SK-N-SH (cell line): ENCODE measurements at regions not wholly inside any gene's neighbourhood (a gene's known extent, or its start where the extent isn't known, plus 50 kb on each side); places are given as distances from the start of the nearest gene placed in this dataset.

Source experiments
- CHD2 ChIP-seq: fragments of 150-350 bp; IDR thresholded peaks from 2 replicates; pipeline ENCODE4 v1.6.1; 2018; ENCODE audit warnings: low read length; ENCODE audit not compliant: partially characterized antibody
- EP300 ChIP-seq, 2 experiments: IDR thresholded peaks; 2 replicates each; pipeline versions ENCODE4 v1.4.0 to v1.6.1; 2012; ENCODE audit warnings: borderline replicate concordance in 1 of 2, low read depth in 1 of 2, low read length in 1 of 2
- EZH2phosphoT487 ChIP-seq: fragments of 200-600 bp; sonication (generic); IDR thresholded peaks from 2 replicates; pipeline ENCODE4 v1.6.1; 2017; ENCODE audit warnings: low read depth, mixed run types, mild to moderate bottlenecking, antibody characterized with exemption, moderate library complexity, borderline replicate concordance
- IRF3 ChIP-seq: fragments of 150-350 bp; IDR thresholded peaks from 2 replicates; pipeline ENCODE4 v1.6.1; 2016; ENCODE audit warnings: mild to moderate bottlenecking, low read depth, low read length
- JUND ChIP-seq: IDR thresholded peaks from 2 replicates; pipeline ENCODE4 v1.4.0; 2012
- POLR2AphosphoS5 ChIP-seq: IDR thresholded peaks from 2 replicates; pipeline ENCODE4 v1.6.1; 2012; ENCODE audit warnings: low read depth, low read length
- RAD21 ChIP-seq: IDR thresholded peaks from 2 replicates; pipeline ENCODE4 v1.6.1; 2012; ENCODE audit warnings: mild to moderate bottlenecking, low read length
- RFX5 ChIP-seq: IDR thresholded peaks from 2 replicates; pipeline ENCODE4 v1.6.1; 2012; ENCODE audit warnings: mild to moderate bottlenecking, improper control_type of control experiment, low read length
- TEAD4 ChIP-seq: IDR thresholded peaks from 2 replicates; pipeline ENCODE4 v1.4.0; 2012; ENCODE audit warnings: mild to moderate bottlenecking, borderline replicate concordance; ENCODE audit not compliant: insufficient read depth
- YY1 ChIP-seq: IDR thresholded peaks from 2 replicates; pipeline ENCODE4 v1.4.0; 2012; ENCODE audit warnings: low read depth, mild to moderate bottlenecking
- TF ChIP-seq, protein P1 (sequence below): fragments of 200-600 bp; sonication (generic); IDR thresholded peaks from 2 replicates; pipeline ENCODE4 v1.6.1; 2017; ENCODE audit warnings: antibody characterized with exemption, mild to moderate bottlenecking, moderate library complexity
- TF ChIP-seq, protein P2 (sequence below): IDR thresholded peaks from 2 replicates; pipeline ENCODE4 v1.6.1; 2012; ENCODE audit warnings: mild to moderate bottlenecking, low read depth, low read length, moderate library complexity

DNA sequence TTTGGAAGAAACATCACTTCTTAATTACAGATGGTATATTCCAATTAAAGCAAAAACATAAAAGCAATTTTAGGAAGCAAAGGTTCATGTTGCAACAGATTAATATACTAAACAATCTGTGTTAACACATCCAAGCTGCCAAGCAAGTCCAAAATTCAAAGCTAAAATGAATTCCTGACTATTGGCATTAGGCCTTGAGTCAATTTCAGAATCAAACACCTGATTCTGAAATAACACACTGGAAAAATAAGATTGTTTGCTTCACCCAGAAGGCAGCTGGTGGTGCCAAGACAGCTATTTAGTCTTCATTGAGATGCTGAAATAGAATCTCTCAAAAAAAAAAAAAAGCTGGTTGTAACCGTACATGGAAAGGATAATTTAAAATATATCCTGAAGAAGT is 465.6 kb downstream of the SOCS6 start:
- TF ChIP-seq RFX5, result no peak
- TF ChIP-seq, protein P1, sequence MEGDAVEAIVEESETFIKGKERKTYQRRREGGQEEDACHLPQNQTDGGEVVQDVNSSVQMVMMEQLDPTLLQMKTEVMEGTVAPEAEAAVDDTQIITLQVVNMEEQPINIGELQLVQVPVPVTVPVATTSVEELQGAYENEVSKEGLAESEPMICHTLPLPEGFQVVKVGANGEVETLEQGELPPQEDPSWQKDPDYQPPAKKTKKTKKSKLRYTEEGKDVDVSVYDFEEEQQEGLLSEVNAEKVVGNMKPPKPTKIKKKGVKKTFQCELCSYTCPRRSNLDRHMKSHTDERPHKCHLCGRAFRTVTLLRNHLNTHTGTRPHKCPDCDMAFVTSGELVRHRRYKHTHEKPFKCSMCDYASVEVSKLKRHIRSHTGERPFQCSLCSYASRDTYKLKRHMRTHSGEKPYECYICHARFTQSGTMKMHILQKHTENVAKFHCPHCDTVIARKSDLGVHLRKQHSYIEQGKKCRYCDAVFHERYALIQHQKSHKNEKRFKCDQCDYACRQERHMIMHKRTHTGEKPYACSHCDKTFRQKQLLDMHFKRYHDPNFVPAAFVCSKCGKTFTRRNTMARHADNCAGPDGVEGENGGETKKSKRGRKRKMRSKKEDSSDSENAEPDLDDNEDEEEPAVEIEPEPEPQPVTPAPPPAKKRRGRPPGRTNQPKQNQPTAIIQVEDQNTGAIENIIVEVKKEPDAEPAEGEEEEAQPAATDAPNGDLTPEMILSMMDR, result no peak
- no peak for TF ChIP-seq YY1
- TF ChIP-seq EP300 (IDR thresholded peaks at IDR 0.05; ENCODE audit: borderline replicate concordance in 1 of 2, low read depth in 1 of 2, low read length in 1 of 2), result no peak
- TF ChIP-seq POLR2AphosphoS5, result no peak
- TF ChIP-seq, protein P2, sequence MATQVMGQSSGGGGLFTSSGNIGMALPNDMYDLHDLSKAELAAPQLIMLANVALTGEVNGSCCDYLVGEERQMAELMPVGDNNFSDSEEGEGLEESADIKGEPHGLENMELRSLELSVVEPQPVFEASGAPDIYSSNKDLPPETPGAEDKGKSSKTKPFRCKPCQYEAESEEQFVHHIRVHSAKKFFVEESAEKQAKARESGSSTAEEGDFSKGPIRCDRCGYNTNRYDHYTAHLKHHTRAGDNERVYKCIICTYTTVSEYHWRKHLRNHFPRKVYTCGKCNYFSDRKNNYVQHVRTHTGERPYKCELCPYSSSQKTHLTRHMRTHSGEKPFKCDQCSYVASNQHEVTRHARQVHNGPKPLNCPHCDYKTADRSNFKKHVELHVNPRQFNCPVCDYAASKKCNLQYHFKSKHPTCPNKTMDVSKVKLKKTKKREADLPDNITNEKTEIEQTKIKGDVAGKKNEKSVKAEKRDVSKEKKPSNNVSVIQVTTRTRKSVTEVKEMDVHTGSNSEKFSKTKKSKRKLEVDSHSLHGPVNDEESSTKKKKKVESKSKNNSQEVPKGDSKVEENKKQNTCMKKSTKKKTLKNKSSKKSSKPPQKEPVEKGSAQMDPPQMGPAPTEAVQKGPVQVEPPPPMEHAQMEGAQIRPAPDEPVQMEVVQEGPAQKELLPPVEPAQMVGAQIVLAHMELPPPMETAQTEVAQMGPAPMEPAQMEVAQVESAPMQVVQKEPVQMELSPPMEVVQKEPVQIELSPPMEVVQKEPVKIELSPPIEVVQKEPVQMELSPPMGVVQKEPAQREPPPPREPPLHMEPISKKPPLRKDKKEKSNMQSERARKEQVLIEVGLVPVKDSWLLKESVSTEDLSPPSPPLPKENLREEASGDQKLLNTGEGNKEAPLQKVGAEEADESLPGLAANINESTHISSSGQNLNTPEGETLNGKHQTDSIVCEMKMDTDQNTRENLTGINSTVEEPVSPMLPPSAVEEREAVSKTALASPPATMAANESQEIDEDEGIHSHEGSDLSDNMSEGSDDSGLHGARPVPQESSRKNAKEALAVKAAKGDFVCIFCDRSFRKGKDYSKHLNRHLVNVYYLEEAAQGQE, result no peak
- no peak for TF ChIP-seq RAD21
- TF ChIP-seq CHD2, result no peak
- no peak for TF ChIP-seq TEAD4
- TF ChIP-seq IRF3, result no peak
- TF ChIP-seq JUND, result no peak
- no peak for TF ChIP-seq EZH2phosphoT487
